HG03442 (cell line): ENCODE measurements at regions not wholly inside any gene's neighbourhood (a gene's known extent, or its start where the extent isn't known, plus 50 kb on each side); places are given as distances from the start of the nearest gene placed in this dataset.

Experiments
- ATAC-seq: cut with Tn5 transposase; IDR thresholded peaks from one replicate; pipeline ENCODE4 v1.9.1; 2021; ENCODE audit warnings: mild to moderate bottlenecking, moderate library complexity; ENCODE audit not compliant: unreplicated experiment

DNA sequence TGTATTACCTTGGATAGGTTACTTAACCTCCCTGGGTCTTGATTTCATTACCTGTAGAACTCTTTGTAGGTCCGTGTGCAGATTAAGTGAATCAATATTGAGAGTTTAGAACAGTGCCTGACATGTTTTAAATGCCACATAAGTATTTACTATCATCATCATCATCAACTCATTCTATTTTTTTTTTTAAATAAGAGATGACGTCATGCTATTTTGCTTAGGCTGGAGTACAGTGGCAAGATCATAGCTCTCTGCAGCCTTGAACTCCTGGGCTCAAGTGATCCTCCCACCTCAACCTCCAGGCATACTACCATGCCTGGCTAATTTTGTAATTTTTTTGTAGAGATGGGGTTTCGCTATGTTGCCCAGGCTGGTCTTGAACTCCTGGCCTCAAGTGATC is 132.0 kb upstream of the FZD8 start:
- no peak for ATAC-seq

DNA sequence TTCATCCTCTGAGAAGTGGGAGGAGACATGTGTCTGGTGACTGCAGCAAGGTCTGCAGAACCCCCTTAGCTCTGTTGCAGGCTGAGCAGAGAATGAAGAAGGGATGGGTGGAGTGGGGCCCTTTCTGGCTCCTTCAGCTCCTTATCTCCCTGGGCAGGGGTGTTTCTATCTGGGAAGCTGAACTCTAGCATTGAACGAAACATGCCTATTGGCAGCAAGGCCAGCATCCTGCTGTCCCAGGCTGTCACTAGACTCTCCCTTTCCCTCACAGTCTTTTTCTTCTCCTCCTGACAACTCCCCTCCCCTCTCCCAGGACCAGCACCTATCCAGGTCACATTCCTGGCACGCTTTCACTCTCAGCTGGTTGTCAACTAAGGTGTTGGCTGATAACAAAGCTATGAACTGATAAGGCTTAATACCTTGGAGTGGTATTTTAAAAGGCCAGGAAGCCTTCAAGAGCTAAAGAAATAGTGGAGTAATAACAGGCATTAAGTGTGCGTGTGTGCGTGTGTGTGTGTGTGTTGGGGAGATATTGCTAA is 128.8 kb upstream of the FZD8 start:
- ATAC-seq, result no peak

DNA sequence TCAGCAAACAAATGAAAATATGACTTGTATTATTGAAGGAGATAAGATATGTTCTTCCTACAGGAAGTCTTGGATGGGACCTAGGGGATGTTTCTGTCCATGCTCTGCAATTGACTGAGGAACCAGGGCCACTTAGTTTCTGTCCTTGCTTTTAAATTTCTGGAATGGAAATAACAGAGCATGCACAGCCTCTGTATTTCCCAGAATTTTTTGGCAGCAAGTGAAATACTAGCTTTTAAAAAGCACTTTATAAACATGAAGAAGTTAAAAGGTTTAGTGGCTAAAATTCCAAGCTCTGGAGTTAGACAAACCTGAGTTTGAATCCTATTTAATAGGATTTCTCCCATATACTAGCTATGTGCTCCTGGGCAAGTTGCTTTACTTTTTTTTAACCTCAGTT is 127.7 kb upstream of the FZD8 start:
- ATAC-seq, result no peak

DNA sequence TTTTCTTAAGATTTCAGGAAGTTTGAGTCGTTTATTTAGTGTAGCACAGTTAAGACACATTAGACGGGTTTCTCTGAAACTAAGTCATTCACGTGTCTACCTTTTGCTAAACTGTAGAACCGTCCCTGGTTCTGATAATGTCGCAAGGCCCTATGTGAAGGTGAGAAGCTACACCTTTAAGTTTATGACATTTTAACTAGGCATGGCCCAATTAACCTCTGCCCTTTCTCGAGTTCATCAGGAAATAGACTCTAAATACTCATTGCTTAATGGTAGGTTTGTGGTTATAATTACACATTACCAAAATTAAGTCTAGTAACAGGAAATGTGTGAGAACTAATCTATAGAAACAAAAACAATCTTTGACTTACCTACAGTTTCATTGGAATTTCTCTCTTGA is 126.6 kb upstream of the FZD8 start:
- ATAC-seq, result no peak

DNA sequence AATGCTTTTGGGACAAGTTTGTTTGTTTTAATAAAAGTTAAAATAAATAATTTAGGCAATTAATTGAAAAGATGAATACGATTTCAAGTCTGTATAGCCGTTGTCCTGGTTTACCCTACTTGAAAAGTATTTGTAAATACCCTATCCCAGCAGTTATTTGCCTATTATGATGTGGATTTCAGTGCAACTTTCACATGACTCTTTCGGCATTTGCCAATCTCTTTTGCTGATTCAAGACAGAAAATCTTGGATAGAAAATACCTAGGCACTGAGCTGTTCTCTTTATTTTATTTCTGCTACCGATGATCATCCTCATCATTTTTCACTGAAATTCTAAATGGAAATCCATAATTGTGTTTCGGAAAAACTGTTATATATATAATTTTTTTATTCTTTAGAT is 125.9 kb upstream of the FZD8 start:
- no peak for ATAC-seq

DNA sequence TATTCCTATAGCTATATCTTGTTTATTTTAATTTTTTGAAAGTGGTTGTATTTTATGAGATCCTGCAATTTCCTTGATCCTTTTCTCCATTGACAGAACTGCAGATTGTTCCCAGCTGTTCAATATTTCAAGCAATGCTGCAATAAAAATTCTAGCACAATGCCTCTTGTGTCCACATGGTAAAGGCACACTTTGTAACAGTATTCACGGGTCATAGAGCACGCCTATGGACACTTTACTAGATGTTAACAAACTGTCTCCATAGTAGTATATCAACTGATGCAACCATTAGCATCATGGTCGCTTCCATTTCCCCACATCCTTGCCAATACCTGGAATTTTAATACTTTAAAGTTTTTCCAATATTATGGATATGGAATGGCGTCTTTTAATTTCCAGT is 123.9 kb upstream of the FZD8 start:
- ATAC-seq, result no peak

DNA sequence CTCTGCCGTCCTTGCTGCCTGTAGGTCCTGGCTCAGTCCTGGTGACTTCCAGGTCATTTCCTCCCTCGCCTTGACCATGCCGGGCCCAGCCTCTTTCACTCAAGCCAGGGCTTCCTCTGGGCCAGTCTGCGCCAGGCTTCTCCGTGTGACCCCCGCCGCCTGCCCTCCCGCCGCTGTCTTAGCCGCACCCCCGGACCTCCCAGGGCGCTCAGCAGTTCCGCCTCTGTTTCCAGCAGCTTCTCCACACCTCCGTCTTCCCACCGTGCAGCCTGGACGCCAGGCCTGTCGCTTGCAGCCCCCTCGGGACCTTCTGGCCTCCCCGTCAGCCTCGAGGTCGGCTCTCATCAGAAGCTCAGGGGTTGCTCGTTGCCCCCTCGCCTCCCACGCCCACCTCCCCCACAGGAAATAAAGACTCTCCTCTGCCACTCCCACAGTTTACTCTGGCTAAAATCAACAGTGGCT is 123.0 kb upstream of the FZD8 start:
- no peak for ATAC-seq

DNA sequence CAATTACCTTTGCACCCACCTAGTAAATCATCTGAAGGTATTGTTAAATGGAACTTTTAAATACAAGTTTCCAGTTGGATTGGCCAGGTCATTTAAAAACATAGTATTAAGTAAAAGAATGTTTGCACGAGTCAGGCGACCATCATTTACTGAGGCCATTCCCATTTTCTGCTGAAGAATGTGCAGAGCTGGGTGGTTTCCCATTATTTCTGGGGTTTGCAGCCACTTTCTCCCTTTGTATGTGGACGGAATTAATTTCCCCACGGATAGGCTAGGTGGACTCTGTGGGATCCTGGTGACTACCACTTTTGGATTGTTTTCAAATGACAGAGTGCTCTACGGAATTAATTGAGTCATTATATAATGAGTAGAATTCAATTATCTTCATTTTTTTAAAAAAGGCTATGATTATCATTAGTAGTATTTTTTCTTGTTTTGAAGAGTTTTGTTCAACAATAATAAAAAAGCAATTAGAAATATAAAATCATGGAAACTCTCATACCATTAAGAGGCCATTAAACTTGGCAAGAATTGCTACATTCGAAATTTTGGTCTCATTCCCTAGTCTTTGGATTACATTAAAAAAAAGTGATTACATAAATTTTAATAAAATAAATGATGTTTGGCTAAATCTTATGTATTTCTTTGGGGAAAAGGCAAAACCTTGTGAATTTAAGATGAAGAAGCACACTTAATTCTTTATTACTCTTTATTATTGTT is 120.4 kb upstream of the FZD8 start:
- ATAC-seq, result no peak

DNA sequence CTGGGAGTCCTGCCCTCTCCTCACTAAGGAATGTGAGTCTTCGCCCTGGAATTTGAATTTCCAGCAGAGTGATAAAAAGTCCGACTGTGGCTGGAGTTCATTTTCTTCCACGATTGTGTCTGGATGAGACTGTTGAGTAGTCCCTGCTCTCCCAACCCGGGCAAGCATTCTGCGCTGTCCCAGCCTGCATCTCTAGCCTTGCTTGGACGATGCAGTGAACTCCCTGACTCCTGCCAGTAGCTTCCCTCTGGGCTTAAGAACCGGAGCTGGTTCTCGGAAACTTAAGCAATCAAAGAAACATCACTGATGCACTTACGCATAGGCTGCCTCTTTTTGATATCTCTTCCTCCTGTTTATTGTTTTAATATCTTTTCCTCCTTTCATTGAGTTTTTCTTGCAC is 116.0 kb upstream of the FZD8 start:
- no peak for ATAC-seq

DNA sequence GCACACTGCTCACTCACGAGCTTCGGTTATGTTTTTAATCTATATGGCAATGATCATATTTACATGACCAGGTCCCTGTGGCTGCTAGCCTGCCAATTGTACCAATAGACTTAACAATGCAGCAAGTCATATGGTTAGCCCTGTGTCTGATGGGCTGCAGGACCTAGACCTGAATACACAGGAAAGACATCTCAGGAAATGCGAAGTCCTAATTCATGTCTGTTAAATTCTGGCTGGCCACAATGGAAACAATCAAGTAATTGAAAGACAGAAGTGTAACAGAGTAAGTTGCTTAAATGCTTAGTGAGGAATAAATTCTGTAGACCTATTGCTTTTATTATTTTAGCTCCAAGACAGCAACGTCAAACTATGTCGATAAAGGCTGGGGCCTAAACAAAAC is 112.4 kb upstream of the FZD8 start:
- no peak for ATAC-seq

DNA sequence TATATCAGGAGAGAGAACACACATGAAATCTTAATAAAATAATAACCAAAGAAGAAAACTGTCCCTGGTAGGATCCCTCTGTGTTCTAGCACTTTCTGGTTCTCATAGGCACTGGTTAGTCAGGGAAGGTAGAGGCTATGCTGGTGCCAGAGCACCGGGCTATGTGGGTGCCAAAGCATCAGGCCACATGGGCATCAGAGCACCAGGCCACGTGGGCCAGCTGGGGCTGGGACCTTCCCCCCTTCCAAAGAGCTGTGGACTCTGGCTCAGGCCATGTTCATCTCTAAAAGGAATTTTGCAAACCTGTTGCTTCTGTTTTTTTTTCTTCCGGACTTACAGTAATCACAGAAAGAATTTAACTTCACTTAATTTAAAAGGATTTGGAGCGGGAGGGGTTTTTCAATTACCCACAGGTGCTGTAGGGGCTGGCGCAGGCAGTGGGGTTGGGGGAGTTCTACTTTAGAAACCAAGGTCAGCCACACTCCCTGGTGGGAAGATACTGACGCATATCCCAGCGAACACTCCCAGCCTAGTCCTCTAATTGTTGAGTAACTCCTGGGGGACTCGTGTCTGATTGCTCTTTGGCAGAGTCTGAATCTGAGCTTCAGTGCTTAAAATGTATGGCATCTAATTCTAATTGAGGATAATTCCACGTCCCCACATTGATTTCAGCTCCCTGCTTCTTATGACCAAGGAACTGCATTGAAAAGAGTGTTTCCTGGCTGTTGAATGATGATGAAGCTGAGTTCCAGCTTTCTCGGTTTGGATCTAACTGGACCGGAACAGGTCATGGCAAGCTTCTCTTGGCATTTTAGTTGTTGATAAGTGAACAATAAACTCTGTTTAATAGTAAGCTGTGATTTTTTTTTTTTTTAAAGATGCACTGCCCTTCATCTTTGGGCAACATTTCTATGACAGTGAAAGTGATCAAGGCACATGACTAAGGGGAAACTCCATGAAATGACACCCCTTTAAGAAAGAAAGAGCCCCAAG is 110.7 kb upstream of the FZD8 start:
- no peak for ATAC-seq

DNA sequence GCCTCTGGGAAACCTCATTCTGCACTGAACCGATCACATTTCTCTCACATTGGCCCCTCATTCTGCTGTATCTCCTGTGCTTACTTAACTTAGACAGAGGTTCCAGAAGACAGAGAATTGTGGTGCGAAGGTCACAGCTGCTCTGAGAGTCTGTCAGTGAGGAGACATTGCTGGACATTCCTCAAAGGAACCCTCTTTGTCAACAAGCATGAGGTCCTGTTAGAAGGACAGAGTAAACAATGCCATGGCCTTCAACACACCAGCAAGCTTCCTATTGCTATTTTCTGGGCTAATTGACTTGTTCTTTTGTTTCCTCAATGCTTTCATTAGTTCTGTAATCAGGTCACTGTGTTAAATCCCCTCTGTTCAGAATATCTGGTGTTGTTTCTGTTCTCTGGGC is 109.3 kb upstream of the FZD8 start:
- ATAC-seq, result no peak

DNA sequence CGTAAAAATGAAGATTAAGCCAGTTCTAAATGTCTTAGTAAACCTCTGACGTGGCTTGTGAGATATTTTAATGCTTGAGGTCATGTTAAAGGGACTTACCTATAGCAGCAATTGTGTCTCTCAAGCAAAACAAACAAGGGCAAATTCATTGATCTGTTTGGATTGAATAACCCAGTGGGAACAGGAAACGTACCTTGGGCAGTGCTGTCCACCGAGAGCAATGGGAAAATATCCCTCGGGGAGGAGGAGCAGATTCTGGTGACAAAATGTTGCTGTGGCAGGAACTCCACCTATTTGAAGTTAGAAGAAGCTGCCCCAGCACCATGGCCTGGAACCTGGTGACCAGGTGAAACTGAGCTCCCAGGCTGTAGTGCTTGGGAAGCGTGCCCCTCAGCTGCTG is 107.1 kb upstream of the FZD8 start:
- ATAC-seq, result no peak

DNA sequence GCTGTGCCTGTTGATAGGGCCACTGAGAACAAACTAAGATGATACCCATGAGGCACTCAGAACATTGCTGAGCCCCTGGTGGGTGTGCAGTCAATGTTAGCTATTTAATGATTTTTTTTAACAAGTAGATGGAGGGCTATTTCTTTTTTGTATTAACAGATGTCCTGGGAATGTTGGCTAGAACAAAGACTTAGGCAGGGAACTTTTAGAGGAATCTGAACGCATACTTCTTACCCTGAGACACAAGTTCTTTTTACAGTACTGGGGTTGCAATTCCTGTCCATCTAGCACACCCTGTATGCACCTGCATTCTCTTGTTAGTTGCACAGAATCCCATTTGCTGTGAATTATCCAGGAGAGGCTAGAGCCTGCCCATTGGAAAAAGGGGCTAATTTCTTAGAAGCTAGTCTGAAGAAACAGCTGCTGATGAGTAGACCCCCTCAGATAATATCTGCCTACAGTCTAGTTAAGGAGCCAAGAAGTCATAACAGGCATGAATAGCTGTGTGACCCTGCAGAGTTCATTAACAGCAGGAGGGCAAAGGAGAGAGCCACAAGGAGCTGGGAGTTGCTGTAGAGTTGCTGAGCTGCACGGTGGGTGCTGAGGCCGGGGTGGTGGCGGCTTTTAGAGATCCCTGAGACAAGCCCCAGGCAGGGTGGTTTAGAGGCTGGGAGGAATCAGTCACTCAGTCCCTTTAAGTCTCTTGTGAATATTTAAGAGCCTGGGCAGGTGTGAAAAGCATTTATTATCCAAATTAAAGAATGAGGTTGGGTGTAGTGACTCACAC is 103.7 kb upstream of the FZD8 start:
- no peak for ATAC-seq

DNA sequence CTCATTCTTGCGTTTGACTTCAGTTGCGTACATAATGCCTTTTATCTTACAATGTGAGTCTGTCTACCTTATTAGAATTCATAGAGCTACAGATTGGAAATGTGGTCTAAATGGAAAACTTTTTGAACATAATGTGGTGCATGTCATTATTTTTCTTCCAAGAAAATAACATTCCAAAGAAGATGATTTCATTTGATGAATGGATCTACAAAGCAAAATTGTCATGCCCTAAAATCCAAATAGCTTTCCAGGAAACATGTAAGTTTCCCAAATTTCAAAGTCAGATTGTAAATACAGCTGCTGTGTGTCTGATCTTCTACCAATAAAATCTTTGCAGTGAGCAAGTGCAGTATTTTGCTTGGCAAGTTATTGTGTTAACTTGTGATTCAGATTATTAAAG is 101.8 kb upstream of the FZD8 start:
- ATAC-seq, result no peak

DNA sequence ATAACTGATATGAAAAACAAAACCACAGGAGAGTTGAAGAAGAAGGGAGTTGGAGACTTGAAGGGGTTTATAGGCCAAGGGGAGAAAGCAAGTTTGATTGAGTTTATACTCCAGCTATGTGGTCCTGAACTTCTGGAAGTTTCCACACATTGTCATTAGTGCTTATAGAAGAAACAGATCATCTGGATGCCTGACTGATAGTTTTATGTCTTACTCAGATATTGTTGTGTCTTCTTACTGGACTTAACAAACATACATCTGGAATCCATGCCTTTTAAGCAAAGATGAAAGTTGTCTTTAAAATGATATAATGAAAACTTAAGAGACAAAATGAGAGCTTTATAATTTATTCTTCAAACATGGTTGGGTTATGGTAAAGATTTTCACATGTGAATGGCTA is 101.3 kb upstream of the FZD8 start:
- ATAC-seq, result no peak

DNA sequence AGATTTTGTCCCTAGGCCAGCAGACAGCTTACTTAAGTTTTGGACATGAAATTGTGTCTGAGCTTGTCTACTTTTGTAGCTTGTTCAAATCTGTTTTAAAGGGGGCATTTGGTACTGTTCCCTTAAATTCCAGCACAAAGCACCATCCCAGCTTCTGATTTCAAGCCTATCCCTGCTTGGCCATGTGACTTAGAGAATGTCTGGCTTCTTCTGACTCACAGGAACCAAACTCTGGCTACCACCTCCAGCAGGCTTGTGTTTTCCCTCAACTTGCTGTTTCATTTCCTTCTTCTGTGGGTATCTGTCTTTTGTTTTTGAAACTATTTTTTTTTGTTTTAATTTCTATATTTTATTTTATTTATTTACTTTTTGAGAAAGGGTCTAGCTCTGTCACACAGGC is 97.9 kb upstream of the FZD8 start:
- no peak for ATAC-seq

DNA sequence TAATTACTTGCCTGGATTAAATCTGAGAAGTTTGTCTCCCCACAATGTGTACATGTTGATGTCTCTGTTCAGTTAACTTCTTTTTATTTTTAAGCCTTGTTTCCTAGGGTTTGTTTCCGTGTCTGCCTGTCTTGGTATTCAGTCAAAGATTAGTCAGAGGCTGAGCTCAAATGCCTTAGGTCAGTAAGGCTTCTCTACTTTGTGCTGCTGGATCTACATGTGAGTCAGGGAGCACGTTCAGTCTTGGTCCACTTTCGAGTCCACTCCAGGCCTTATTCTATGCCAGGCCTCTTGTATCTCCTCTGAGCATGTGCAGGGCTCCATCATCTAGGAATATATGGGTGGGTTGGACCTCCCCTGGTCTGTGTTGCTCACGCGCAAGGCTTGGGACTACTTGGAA is 93.3 kb upstream of the FZD8 start:
- ATAC-seq, result no peak

DNA sequence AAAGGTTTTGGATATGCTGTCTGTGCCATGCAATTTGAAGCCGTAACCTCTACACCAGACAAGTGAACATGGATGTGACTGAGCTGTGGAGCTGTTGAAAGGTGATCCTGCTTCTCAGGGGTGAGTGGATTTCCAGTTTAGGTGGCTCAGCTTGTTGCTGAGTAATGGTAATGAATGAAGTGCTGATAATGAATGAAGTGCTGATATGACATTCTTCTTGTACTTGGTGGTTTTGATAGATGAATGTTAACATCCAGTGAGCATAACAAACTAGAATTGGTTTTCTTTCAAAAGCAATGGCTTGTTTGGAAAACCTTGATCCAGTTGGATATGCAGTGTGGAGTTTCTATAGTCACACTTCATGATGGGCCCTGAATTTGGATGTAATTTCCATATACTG is 89.7 kb upstream of the FZD8 start:
- ATAC-seq, result no peak

DNA sequence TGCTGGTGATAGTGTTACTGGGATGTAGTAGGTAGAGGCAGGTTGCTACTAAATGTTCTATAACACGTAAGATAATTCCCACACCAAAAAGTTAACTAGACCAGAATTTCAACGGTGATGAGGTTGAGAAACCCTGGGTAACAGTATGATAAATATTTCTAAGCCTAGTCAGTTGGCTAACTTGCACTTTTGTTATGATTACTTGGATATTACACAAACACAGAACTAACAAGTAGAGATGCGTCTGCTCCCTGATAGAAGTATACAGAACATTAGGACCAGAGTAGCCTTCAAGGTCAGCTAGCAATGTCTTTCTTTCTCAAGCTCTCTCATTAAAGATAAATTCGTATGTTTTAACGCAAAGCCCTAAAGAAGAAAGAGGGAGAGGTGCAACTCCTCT is 86.2 kb upstream of the FZD8 start:
- no peak for ATAC-seq

DNA sequence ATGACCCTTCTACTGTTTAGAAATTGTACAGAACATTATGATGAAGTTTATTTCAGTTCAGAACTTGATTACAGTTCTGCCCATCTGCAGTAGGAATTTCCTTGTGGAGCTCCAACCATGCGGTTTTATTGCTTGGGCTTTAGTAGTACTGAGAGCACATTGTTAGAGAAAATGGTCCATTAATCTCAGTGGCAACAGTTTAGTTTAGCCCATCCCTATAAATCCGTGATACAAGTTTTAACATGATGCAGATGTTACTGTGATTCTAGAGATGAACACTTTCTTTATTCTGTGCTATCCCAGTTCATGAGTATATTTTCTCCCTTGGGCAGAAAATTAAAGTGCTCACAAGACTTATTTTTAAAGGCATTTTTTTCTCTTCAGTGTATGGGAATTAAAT is 84.8 kb upstream of the FZD8 start:
- no peak for ATAC-seq
